Kidney (tissue), 13 donors: ENCODE measurements at regions not wholly inside any gene's neighbourhood (a gene's known extent, or its start where the extent isn't known, plus 50 kb on each side); places are given as distances from the start of the nearest gene placed in this dataset.

ENCODE experiments used
- DNase-seq, 5 donors: peaks; one replicate each; pipeline ENCODE4 v3.0.0-alpha.2; 2013 to 2020
- FAIRE-seq: peaks from 2 replicates; lab custom pipeline; 2012; peaks lifted over from hg19 to GRCh38; lab: Jason Lieb, UNC
- H3K27ac ChIP-seq, 2 donors: one replicate each; pipeline ENCODE4 v1.7.0; 2013; ENCODE audit warnings: low read depth in 2 of 2, low read length in 2 of 2, inconsistent platforms in 1 of 2
- H3K27me3 ChIP-seq: one replicate; pipeline ENCODE4 v1.7.1; 2013; ENCODE audit warnings: low read length, inconsistent platforms; ENCODE audit not compliant: control insufficient read depth, insufficient read depth
- H3K36me3 ChIP-seq, 3 donors: one replicate each; pipeline versions ENCODE4 v1.7.0 to v1.7.1; 2013; ENCODE audit warnings: low read length in 3 of 3, control low read depth in 1 of 3, inconsistent platforms in 1 of 3; ENCODE audit not compliant: insufficient read depth in 3 of 3, control insufficient read depth in 2 of 3
- H3K4me1 ChIP-seq, 3 donors: one replicate each; pipeline versions ENCODE4 v1.7.0 to v1.7.1; 2013; ENCODE audit warnings: low read length in 3 of 3, inconsistent platforms in 1 of 3, low read depth in 1 of 3; ENCODE audit not compliant: control insufficient read depth in 2 of 3, insufficient read depth in 2 of 3
- H3K4me3 ChIP-seq, 3 donors: one replicate each; pipeline versions ENCODE4 v1.7.0 to v1.8.1; 2013; ENCODE audit warnings: low read length in 3 of 3, control low read depth in 1 of 3, inconsistent platforms in 1 of 3
- H3K9ac ChIP-seq, 3 donors: one replicate each; pipeline versions ENCODE4 v1.7.0 to v1.7.1; 2013; ENCODE audit warnings: low read length in 3 of 3, control low read depth in 1 of 3, inconsistent platforms in 1 of 3
- H3K9me3 ChIP-seq, 3 donors: one replicate each; pipeline versions ENCODE4 v1.7.0 to v1.7.1; 2013; ENCODE audit warnings: low read length in 3 of 3, control low read depth in 1 of 3, inconsistent platforms in 1 of 3; ENCODE audit not compliant: control insufficient read depth in 2 of 3, insufficient read depth in 1 of 3
- CTCF ChIP-seq: IDR thresholded peaks from 3 replicates; pipeline ENCODE4 v1.5.1; 2012; ENCODE audit warnings: mild to moderate bottlenecking, moderate library complexity, borderline replicate concordance; ENCODE audit not compliant: insufficient read depth; ENCODE audit errors: extremely low read depth
- intact Hi-C: fragments of 100-400 bp; cut with DNase I; formaldehyde crosslinking; loops from one replicate; pipeline ENCODE4 v1.11.1; 2022
- donor health status: control.
- donor health status: control.
- donor health status: control.
- donor health status: control.
- donor health status: control.
- donor health status: DM: yes; HTN: yes; CAD: no.
- donor health status: Normal renal cell carcinoma (clear cell type).

DNA sequence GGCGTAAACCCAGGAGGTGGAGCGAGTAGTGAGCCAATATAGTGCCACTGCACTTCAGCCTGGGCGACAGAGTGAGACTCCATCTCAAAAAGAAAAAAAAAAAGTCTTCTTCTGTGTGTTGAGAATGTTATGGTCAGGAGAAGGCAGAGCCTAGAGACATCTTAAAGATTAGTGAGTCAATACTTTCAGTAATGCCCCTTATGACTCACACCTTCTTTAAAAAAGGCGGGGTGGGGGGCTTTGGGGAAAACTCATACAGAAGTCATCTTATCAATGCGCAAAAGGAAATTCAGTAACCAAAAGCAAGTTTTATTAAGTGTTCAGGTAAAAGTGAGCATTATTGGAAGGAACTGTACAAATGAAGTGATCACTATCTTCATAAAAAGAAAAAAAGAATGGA lies 1369.8 kb upstream of the LRRTM3 start:
- FAIRE-seq (no peak), DNase-seq (no peak)
- Histone ChIP-seq H3K9me3 (no peaks in the 10 kb centered on the region), H3K27ac (no peak overlapping the region), H3K36me3 (no peaks in the 10 kb centered on the region), H3K9ac (no peak overlapping the region), H3K27me3 (no peaks in the 10 kb centered on the region), H3K4me1 (no peaks in the 10 kb centered on the region), H3K4me3 (no peak overlapping the region)
- TF ChIP-seq CTCF = no peak
- intact Hi-C loops = no loop called here

DNA sequence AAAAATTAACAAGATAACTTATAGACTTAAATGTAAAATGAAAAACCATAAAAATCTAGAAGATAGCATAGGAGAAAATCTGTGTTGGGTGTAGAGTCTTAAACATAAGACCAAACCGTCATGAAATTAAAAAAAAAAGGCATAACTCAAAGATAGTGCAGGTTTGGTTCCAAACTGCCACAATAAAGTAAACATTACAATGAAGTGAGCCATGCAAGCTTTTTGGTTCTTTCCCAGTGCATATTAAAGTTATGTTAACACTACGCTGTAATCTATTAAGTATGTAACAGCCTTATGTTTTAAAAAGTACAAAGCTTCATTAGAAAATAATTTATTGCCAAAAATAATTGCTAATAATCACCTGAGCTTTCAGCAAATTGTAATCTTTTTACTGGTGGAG lies 1366.5 kb upstream of the LRRTM3 start:
- intact Hi-C loops = no loop called here
- Histone ChIP-seq H3K27me3 (no peaks in the 10 kb centered on the region), H3K9ac (no peak overlapping the region), H3K4me1 (no peaks in the 10 kb centered on the region), H3K4me3 (no peak overlapping the region), H3K27ac (no peak overlapping the region), H3K36me3 (no peaks in the 10 kb centered on the region), H3K9me3 (no peaks in the 10 kb centered on the region)
- no peak for DNase-seq
- FAIRE-seq = no peak
- TF ChIP-seq CTCF = no peak

GRCh38 chr10:65565246-65565645 lies 1360.6 kb upstream of the LRRTM3 start:
- Histone ChIP-seq H3K36me3 (no peaks in the 10 kb centered on the region), H3K27me3 (no peaks in the 10 kb centered on the region), H3K27ac (no peak overlapping the region), H3K9me3 (no peaks in the 10 kb centered on the region), H3K4me1 (no peaks in the 10 kb centered on the region), H3K4me3 (no peak overlapping the region), H3K9ac (no peak overlapping the region)
- no peak for FAIRE-seq
- intact Hi-C loops = no loop called here
- DNase-seq = no peak
- TF ChIP-seq CTCF = no peak

DNA sequence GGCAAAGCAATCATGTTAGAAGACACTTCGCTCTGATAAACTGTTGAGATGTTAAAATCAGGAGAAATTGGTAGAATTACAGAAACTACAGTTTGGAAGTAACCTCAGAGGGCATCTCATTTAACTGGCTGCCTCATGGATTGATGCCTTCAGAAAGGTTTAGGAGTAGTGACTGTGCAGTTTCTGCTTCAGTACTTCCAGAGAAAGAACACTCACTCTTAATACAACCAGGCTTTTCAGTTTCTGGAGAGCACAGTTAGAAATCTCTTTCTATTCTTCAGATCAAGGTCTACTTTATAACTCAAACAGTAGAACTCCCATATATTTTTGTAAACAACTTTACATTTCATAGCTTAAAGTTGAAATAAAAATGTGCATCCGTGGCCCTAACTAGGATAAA lies 1358.9 kb upstream of the LRRTM3 start:
- no peak for DNase-seq
- H3K27me3 ChIP-seq = no peaks in the 10 kb centered on the region
- no peaks in the 10 kb centered on the region for H3K36me3 ChIP-seq
- H3K4me1 ChIP-seq = no peaks in the 10 kb centered on the region
- no peak overlapping the region for H3K27ac ChIP-seq
- H3K9ac ChIP-seq = no peak overlapping the region
- intact Hi-C loops = no loop called here
- FAIRE-seq = no peak
- no peak for TF ChIP-seq CTCF
- H3K4me3 ChIP-seq = no peak overlapping the region
- H3K9me3 ChIP-seq = no peaks in the 10 kb centered on the region
